RWPE2 (cell line): ENCODE measurements at regions not wholly inside any gene's neighbourhood (a gene's known extent, or its start where the extent isn't known, plus 50 kb on each side); places are given as distances from the start of the nearest gene placed in this dataset.
A peak's percentile ranks its signal among the peaks of the same experiment; 100 is the strongest.
"Not testable (repeated sequence)": the region's sequence is repeated elsewhere in the genome, so short reads cannot be mapped to it uniquely, and the experiment has no call there.

Experiments used
- ATAC-seq: fragments of 200-7000 bp; cut with Tn5 transposase; 3 replicates; pipeline ENCODE4 v1.9.1; 2021; ENCODE audit warnings: low read depth
- DNase-seq: peaks from one replicate; pipeline ENCODE4 v3.0.0-alpha.2; 2020; ENCODE audit warnings: low spot score
- H3K27ac ChIP-seq: fragments of 450-650 bp; 2 replicates; pipeline ENCODE4 v1.5.1; 2017; ENCODE audit warnings: mild to moderate bottlenecking; ENCODE audit not compliant: poor library complexity, severe bottlenecking
- H3K27me3 ChIP-seq: fragments of 250-450 bp; sonication (Bioruptor Pico); 2 replicates; pipeline ENCODE4 v1.5.1; 2021; ENCODE audit warnings: mild to moderate bottlenecking, moderate library complexity; ENCODE audit not compliant: insufficient read depth, poor library complexity, severe bottlenecking
- H3K36me3 ChIP-seq: fragments of 250-450 bp; sonication (Bioruptor Pico); 2 replicates; pipeline ENCODE4 v1.5.1; 2020; ENCODE audit warnings: low read depth, mild to moderate bottlenecking, moderate library complexity
- H3K4me1 ChIP-seq: fragments of 250-450 bp; sonication (Bioruptor Pico); 2 replicates; pipeline ENCODE4 v1.5.1; 2021; ENCODE audit warnings: mild to moderate bottlenecking, moderate library complexity; ENCODE audit not compliant: insufficient read depth, poor library complexity, severe bottlenecking
- H3K4me3 ChIP-seq: fragments of 250-450 bp; sonication (Bioruptor Pico); 2 replicates; pipeline ENCODE4 v1.5.1; 2021; ENCODE audit warnings: mild to moderate bottlenecking, moderate library complexity; ENCODE audit not compliant: severe bottlenecking
- H3K9me3 ChIP-seq: fragments of 250-450 bp; sonication (Bioruptor Pico); 2 replicates; pipeline ENCODE4 v1.5.1; 2021; ENCODE audit warnings: mild to moderate bottlenecking, moderate library complexity; ENCODE audit not compliant: severe bottlenecking
- CTCF ChIP-seq: fragments of 450-650 bp; IDR thresholded peaks from one replicate; pipeline ENCODE4 v1.5.1; 2017; ENCODE audit warnings: mild to moderate bottlenecking, moderate library complexity; ENCODE audit not compliant: poor library complexity, severe bottlenecking

DNA sequence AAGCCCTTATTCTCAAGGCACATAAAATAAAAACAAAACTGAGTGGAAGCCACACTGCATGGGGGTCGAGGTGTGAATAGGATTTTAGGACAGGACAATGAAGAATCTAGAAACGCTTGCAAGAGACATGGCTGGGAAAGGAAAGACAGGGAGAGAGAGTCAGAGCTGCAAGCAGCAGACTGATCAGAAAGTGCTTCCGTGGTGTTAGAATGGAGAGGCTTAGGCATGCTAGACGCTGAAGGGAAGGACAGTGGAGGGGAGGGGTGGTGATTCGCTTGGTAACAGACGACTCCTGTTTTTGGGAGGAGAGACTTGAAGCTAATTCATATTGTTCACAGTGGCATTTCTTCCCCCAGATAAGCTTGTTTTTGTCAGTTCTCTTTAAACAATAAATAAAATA lies 173.5 kb downstream of the AIPL1 start:
- Histone ChIP-seq H3K36me3 (no peaks in the 10 kb centered on the region), H3K27me3 (no peaks in the 10 kb centered on the region), H3K27ac (no peak overlapping the region), H3K9me3 (no peaks in the 10 kb centered on the region), H3K4me1 (peaks cover 7% of the 10 kb centered on the region), H3K4me3 (no peak overlapping the region)
- no peak for DNase-seq
- TF ChIP-seq CTCF = no peak
- no peak for ATAC-seq

GRCh38 chr17:6259899-6260298 lies 175.0 kb downstream of the AIPL1 start:
- no peaks in the 10 kb centered on the region for H3K27me3 ChIP-seq
- H3K36me3 ChIP-seq = no peaks in the 10 kb centered on the region
- no peak for TF ChIP-seq CTCF
- no peak for DNase-seq
- H3K4me3 ChIP-seq = no peak overlapping the region
- H3K9me3 ChIP-seq = no peaks in the 10 kb centered on the region
- no peak for ATAC-seq
- no peak overlapping the region for H3K27ac ChIP-seq
- H3K4me1 ChIP-seq = peaks cover 7% of the 10 kb centered on the region

DNA sequence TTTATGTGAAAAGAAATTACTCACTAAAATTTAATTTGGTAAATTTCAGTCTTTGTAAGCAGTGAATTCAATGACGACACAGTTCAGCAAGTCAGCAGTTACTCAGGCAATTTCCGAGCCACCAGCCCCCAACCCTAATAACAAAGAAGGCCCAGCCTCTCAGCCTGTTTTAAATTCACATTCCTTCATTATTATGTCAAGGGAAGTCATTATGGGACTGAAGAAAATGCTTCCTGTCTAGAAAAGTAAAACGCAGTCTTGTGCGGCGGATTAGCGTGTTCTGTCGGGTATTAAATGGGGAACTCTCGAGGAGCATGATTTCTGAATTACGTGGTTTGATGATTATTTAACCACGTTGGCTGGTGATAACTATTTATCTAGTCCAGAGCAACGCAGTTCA lies 177.6 kb downstream of the AIPL1 start:
- H3K36me3 ChIP-seq = no peaks in the 10 kb centered on the region
- H3K4me1 ChIP-seq = peaks cover 13% of the 10 kb centered on the region
- peak overlapping the region; percentile 60 for H3K27ac ChIP-seq
- no peak overlapping the region for H3K4me3 ChIP-seq
- no peaks in the 10 kb centered on the region for H3K27me3 ChIP-seq
- H3K9me3 ChIP-seq = no peaks in the 10 kb centered on the region
- no peak for TF ChIP-seq CTCF
- ATAC-seq (peak; percentile 36; the same call in 2 of the 3 replicates), DNase-seq (no peak)

- DNase-seq (no peak), ATAC-seq (no peak)
- no peak for TF ChIP-seq CTCF
- Histone ChIP-seq H3K36me3 (no peaks in the 10 kb centered on the region), H3K27ac (no peak overlapping the region), H3K27me3 (no peaks in the 10 kb centered on the region), H3K9me3 (no peaks in the 10 kb centered on the region), H3K4me1 (peaks cover 19% of the 10 kb centered on the region), H3K4me3 (no peak overlapping the region)
Observed at GRCh38 chr17:6255322-6255721, 179.6 kb downstream of the AIPL1 start.

GRCh38 chr17:6254036-6254435 lies 180.9 kb downstream of the AIPL1 start:
- TF ChIP-seq CTCF = no peak
- no peaks in the 10 kb centered on the region for H3K36me3 ChIP-seq
- H3K27me3 ChIP-seq = no peaks in the 10 kb centered on the region
- H3K9me3 ChIP-seq = no peaks in the 10 kb centered on the region
- ATAC-seq = peak; percentile 74
- no peak for DNase-seq
- no peak overlapping the region for H3K4me3 ChIP-seq
- peak overlapping the region; percentile 38 for H3K27ac ChIP-seq
- peaks cover 19% of the 10 kb centered on the region for H3K4me1 ChIP-seq

DNA sequence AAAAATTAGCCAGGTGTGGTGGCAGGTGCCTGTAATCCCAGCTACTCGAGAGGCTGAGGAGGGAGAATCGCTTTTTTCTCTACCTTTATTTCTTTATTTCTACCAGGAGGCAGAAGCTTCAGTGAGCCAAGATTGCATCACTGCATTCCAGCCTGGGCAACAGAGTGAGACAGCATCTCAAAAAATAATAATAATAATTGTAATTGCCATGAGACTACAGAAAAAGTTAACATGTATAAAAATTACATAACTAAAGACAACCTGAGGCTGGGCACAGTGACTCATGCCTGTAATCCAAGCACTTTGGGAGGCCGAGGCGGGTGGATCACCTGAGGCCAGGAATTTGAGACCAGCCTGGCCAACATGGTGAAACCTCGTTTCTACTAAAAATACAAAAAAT lies 181.5 kb downstream of the WSCD1 start:
- H3K27me3 ChIP-seq, DNase-seq, H3K9me3 ChIP-seq, H3K4me3 ChIP-seq, H3K36me3 ChIP-seq: not testable (repeated sequence)
- ATAC-seq = peak; percentile 60
- H3K4me1 ChIP-seq = peaks cover 11% of the 10 kb centered on the region
- peak overlapping the region; percentile 8 for H3K27ac ChIP-seq
